Liver (tissue), 8 donors: ENCODE measurements at regions not wholly inside any gene's neighbourhood (a gene's known extent, or its start where the extent isn't known, plus 50 kb on each side); places are given as distances from the start of the nearest gene placed in this dataset.

Experiments used
- DNase-seq: peaks from one replicate; pipeline ENCODE4 v3.0.0-alpha.2; 2017; ENCODE audit warnings: low spot score
- H3K27ac ChIP-seq, 2 donors: one replicate each; pipeline ENCODE4 v1.7.0; 2013; ENCODE audit warnings: inconsistent platforms in 2 of 2, low read length in 2 of 2, control low read depth in 1 of 2, low read depth in 1 of 2, mild to moderate bottlenecking in 1 of 2
- H3K27me3 ChIP-seq, 4 donors: one replicate each; pipeline versions ENCODE4 v1.6.1 to v1.7.0; 2013; ENCODE audit warnings: low read length in 3 of 4, inconsistent platforms in 1 of 4, mild to moderate bottlenecking in 1 of 4, moderate library complexity in 1 of 4; ENCODE audit not compliant: control insufficient read depth in 4 of 4, insufficient read depth in 4 of 4
- H3K36me3 ChIP-seq, 4 donors: one replicate each; pipeline versions ENCODE4 v1.6.1 to v1.7.0; 2013; ENCODE audit warnings: low read length in 3 of 4, mild to moderate bottlenecking in 3 of 4, low read depth in 1 of 4, moderate library complexity in 1 of 4; ENCODE audit not compliant: control insufficient read depth in 4 of 4, insufficient read depth in 3 of 4
- H3K4me1 ChIP-seq, 4 donors: one replicate each; pipeline versions ENCODE4 v1.6.1 to v1.7.0; 2013; ENCODE audit warnings: low read length in 3 of 4, mild to moderate bottlenecking in 3 of 4, moderate library complexity in 1 of 4; ENCODE audit not compliant: control insufficient read depth in 4 of 4, insufficient read depth in 4 of 4
- H3K4me3 ChIP-seq, 3 donors: one replicate each; pipeline versions ENCODE4 v1.6.1 to v1.7.0; 2013; ENCODE audit warnings: low read length in 3 of 3, control low read depth in 1 of 3, low read depth in 1 of 3, mild to moderate bottlenecking in 1 of 3
- H3K9ac ChIP-seq, 2 donors: one replicate each; pipeline ENCODE4 v1.7.0; 2013; ENCODE audit warnings: low read length in 2 of 2, mild to moderate bottlenecking in 2 of 2, moderate library complexity in 2 of 2, control low read depth in 1 of 2, low read depth in 1 of 2
- H3K9me3 ChIP-seq, 4 donors: one replicate each; pipeline versions ENCODE4 v1.6.1 to v1.7.0; 2013; ENCODE audit warnings: low read length in 3 of 4; ENCODE audit not compliant: control insufficient read depth in 4 of 4
- EGR1 ChIP-seq, 2 donors: IDR thresholded peaks; 2 replicates each; pipeline ENCODE4 v1.6.1; 2016 to 2018; ENCODE audit warnings: antibody characterized with exemption in 2 of 2, low read depth in 2 of 2
- FOXA1 ChIP-seq: IDR thresholded peaks from 2 replicates; pipeline ENCODE4 v1.6.1; 2016; ENCODE audit warnings: antibody characterized with exemption
- FOXA2 ChIP-seq: IDR thresholded peaks from 2 replicates; pipeline ENCODE4 v1.6.1; 2016; ENCODE audit warnings: antibody characterized with exemption
- GABPA ChIP-seq, 2 donors: IDR thresholded peaks in 1 of 2; conservative IDR thresholded peaks in 1 of 2; 2 replicates each; pipeline ENCODE4 v1.6.1; 2016; ENCODE audit warnings: antibody characterized with exemption in 2 of 2, mild to moderate bottlenecking in 1 of 2, moderate library complexity in 1 of 2
- HNF4A ChIP-seq, 2 donors: conservative IDR thresholded peaks; 2 replicates each; pipeline ENCODE4 v1.6.1; 2016; ENCODE audit warnings: antibody characterized with exemption in 2 of 2, mild to moderate bottlenecking in 2 of 2
- HNF4G ChIP-seq: IDR thresholded peaks from 2 replicates; pipeline ENCODE4 v1.6.1; 2016; ENCODE audit warnings: antibody characterized with exemption
- JUND ChIP-seq, 2 donors: IDR thresholded peaks; 2 replicates each; pipeline ENCODE4 v1.6.1; 2016; ENCODE audit warnings: antibody characterized with exemption in 2 of 2
- NR2F2 ChIP-seq: IDR thresholded peaks from 2 replicates; pipeline ENCODE4 v1.6.1; 2016; ENCODE audit warnings: antibody characterized with exemption
- RAD21 ChIP-seq, 2 donors: IDR thresholded peaks; 2 replicates each; pipeline ENCODE4 v1.6.1; 2016; ENCODE audit warnings: antibody characterized with exemption in 2 of 2, mild to moderate bottlenecking in 2 of 2
- RXRA ChIP-seq, 2 donors: IDR thresholded peaks; 2 replicates each; pipeline ENCODE4 v1.6.1; 2017 to 2018; ENCODE audit warnings: antibody characterized with exemption in 2 of 2, mild to moderate bottlenecking in 1 of 2
- SP1 ChIP-seq: IDR thresholded peaks from 2 replicates; pipeline ENCODE4 v1.6.1; 2018; ENCODE audit warnings: antibody characterized with exemption, mild to moderate bottlenecking
- TAF1 ChIP-seq: conservative IDR thresholded peaks from 2 replicates; pipeline ENCODE4 v1.6.1; 2016; ENCODE audit warnings: antibody characterized with exemption, mild to moderate bottlenecking
- YY1 ChIP-seq: IDR thresholded peaks from 2 replicates; pipeline ENCODE4 v1.6.1; 2016; ENCODE audit warnings: antibody characterized with exemption, mild to moderate bottlenecking
- WGBS: extraction: QIAGEN DNeasy Blood & Tissue Kit; methylation state at CpG from one replicate; pipeline ENCODE4 v1.1.7; 2013; 5-methylcytosine and 5-hydroxymethylcytosine counted together
- TF ChIP-seq, protein P1 (sequence below): IDR thresholded peaks from 2 replicates; pipeline ENCODE4 v1.6.1; 2016; ENCODE audit warnings: antibody characterized with exemption
- TF ChIP-seq, protein P2 (sequence below): IDR thresholded peaks from 2 replicates; pipeline ENCODE4 v1.6.1; 2016; ENCODE audit warnings: antibody characterized with exemption
- TF ChIP-seq, protein P3 (sequence below): IDR thresholded peaks from 2 replicates; pipeline ENCODE4 v1.6.1; 2016; ENCODE audit warnings: antibody characterized with exemption, mild to moderate bottlenecking
- TF ChIP-seq, protein P4 (sequence below): IDR thresholded peaks from 2 replicates; pipeline ENCODE4 v1.6.1; 2016; ENCODE audit warnings: antibody characterized with exemption
- TF ChIP-seq, protein P5 (sequence below): fragments of 150-350 bp; IDR thresholded peaks from 2 replicates; pipeline ENCODE4 v1.5.1; 2017; ENCODE audit warnings: improper control_type of control experiment, low read depth, low read length; ENCODE audit not compliant: missing input control
- donor health status: healthy.
- donor health status: healthy.
- donor health status: healthy.
- donor health status: healthy.
- donor health status: healthy.

DNA sequence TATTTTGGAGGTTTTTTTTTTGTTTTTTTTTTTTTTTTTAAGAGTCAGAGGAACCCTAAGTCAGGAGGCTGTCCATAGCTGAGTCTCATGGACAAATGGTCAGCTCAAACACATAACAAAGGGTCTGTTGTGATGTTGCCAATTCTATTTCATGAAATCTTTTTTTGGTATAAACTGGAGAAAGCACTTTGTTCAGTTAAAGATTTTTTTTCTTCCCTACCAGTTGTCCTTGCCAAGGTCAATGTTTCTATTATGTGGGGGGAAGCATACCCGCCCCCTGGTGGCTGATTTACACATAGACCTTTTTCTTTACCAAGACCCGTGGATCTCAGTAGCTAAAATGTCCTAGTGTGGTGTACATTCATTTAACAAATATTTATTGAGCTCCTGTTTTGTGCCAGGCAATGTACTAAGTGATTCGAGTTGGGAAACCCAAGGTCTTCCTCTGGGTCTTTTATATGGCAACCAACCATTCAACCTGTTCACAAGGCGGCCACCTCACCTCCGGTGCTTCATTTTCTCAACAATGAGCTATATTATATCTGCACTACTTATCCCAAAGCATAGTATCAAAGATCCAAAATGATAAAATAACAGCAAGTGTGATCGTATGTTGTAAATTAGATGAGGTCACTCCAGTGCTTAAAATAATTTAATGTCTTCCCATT is 214.5 kb downstream of the PAH start:
- Histone ChIP-seq H3K9me3 (no peaks in the 10 kb centered on the region), H3K4me3 (no peak overlapping the region), H3K27ac (no peak overlapping the region), H3K36me3 (no peaks in the 10 kb centered on the region), H3K4me1 (no peaks in the 10 kb centered on the region), H3K9ac (no peak overlapping the region), H3K27me3 (no peaks in the 10 kb centered on the region)
- WGBS, result 61% methylated on average over 6 of the region's 6 CpGs
- DNase-seq, result no peak
- TF ChIP-seq HNF4A (conservative IDR thresholded peaks at IDR 0.05), result peak in 1 of 2 donors; percentile 9
- TF ChIP-seq, protein P1, sequence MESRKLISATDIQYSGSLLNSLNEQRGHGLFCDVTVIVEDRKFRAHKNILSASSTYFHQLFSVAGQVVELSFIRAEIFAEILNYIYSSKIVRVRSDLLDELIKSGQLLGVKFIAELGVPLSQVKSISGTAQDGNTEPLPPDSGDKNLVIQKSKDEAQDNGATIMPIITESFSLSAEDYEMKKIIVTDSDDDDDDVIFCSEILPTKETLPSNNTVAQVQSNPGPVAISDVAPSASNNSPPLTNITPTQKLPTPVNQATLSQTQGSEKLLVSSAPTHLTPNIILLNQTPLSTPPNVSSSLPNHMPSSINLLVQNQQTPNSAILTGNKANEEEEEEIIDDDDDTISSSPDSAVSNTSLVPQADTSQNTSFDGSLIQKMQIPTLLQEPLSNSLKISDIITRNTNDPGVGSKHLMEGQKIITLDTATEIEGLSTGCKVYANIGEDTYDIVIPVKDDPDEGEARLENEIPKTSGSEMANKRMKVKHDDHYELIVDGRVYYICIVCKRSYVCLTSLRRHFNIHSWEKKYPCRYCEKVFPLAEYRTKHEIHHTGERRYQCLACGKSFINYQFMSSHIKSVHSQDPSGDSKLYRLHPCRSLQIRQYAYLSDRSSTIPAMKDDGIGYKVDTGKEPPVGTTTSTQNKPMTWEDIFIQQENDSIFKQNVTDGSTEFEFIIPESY, result no peak
- peak in 1 of 2 donors; percentile 27 for TF ChIP-seq RXRA (IDR thresholded peaks at IDR 0.05)
- TF ChIP-seq TAF1, result no peak
- TF ChIP-seq YY1, result no peak
- TF ChIP-seq HNF4G, result no peak
- no peak for TF ChIP-seq GABPA (IDR thresholded peaks at IDR 0.05 in 1 of 2, conservative IDR thresholded peaks at IDR 0.05 in 1 of 2)
- no peak for TF ChIP-seq FOXA2
- TF ChIP-seq FOXA1, result no peak
- TF ChIP-seq EGR1 (IDR thresholded peaks at IDR 0.05; ENCODE audit: low read depth in 2 of 2), result no peak
- TF ChIP-seq, protein P2, sequence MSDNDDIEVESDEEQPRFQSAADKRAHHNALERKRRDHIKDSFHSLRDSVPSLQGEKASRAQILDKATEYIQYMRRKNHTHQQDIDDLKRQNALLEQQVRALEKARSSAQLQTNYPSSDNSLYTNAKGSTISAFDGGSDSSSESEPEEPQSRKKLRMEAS, result no peak
- TF ChIP-seq, protein P3, sequence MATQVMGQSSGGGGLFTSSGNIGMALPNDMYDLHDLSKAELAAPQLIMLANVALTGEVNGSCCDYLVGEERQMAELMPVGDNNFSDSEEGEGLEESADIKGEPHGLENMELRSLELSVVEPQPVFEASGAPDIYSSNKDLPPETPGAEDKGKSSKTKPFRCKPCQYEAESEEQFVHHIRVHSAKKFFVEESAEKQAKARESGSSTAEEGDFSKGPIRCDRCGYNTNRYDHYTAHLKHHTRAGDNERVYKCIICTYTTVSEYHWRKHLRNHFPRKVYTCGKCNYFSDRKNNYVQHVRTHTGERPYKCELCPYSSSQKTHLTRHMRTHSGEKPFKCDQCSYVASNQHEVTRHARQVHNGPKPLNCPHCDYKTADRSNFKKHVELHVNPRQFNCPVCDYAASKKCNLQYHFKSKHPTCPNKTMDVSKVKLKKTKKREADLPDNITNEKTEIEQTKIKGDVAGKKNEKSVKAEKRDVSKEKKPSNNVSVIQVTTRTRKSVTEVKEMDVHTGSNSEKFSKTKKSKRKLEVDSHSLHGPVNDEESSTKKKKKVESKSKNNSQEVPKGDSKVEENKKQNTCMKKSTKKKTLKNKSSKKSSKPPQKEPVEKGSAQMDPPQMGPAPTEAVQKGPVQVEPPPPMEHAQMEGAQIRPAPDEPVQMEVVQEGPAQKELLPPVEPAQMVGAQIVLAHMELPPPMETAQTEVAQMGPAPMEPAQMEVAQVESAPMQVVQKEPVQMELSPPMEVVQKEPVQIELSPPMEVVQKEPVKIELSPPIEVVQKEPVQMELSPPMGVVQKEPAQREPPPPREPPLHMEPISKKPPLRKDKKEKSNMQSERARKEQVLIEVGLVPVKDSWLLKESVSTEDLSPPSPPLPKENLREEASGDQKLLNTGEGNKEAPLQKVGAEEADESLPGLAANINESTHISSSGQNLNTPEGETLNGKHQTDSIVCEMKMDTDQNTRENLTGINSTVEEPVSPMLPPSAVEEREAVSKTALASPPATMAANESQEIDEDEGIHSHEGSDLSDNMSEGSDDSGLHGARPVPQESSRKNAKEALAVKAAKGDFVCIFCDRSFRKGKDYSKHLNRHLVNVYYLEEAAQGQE, result no peak
- no peak for TF ChIP-seq SP1
- TF ChIP-seq JUND (IDR thresholded peaks at IDR 0.05), result no peak
- TF ChIP-seq, protein P4, sequence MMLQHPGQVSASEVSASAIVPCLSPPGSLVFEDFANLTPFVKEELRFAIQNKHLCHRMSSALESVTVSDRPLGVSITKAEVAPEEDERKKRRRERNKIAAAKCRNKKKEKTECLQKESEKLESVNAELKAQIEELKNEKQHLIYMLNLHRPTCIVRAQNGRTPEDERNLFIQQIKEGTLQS, result no peak
- TF ChIP-seq NR2F2, result no peak
- TF ChIP-seq RAD21 (IDR thresholded peaks at IDR 0.05), result peak in 1 of 2 donors; percentile 88
- TF ChIP-seq, protein P5, sequence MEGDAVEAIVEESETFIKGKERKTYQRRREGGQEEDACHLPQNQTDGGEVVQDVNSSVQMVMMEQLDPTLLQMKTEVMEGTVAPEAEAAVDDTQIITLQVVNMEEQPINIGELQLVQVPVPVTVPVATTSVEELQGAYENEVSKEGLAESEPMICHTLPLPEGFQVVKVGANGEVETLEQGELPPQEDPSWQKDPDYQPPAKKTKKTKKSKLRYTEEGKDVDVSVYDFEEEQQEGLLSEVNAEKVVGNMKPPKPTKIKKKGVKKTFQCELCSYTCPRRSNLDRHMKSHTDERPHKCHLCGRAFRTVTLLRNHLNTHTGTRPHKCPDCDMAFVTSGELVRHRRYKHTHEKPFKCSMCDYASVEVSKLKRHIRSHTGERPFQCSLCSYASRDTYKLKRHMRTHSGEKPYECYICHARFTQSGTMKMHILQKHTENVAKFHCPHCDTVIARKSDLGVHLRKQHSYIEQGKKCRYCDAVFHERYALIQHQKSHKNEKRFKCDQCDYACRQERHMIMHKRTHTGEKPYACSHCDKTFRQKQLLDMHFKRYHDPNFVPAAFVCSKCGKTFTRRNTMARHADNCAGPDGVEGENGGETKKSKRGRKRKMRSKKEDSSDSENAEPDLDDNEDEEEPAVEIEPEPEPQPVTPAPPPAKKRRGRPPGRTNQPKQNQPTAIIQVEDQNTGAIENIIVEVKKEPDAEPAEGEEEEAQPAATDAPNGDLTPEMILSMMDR, result peak; percentile 44
